Activated CD4-positive, alpha-beta T cell treated with anti-CD3 and anti-CD28 coated beads, Interleukin-2, amount 10 ng/mL, durations not matched to agents 7 days and 5 days (primary cell): ENCODE measurements at regions not wholly inside any gene's neighbourhood (a gene's known extent, or its start where the extent isn't known, plus 50 kb on each side); places are given as distances from the start of the nearest gene placed in this dataset.
"Not testable (repeated sequence)": the region's sequence is repeated elsewhere in the genome, so short reads cannot be mapped to it uniquely, and the experiment has no call there.

ENCODE experiments used
- CTCF ChIA-PET: fragments of 350-600 bp; sonication (Branson Sonifier 250); formaldehyde crosslinking; loops from one replicate; lab custom pipeline; 2021; ENCODE audit warnings: antibody characterized with exemption; lab: Charles Lee
- POLR2A ChIA-PET: fragments of 350-600 bp; sonication (Branson Sonifier 250); formaldehyde crosslinking; loops from one replicate; lab custom pipeline; 2021; ENCODE audit warnings: antibody characterized with exemption; lab: Charles Lee
- DNase-seq: peaks from one replicate; pipeline ENCODE4 v3.0.0-alpha.2; 2020
- H3K27ac Mint-ChIP-seq: one replicate; pipeline ENCODE4 v1.8.0; 2021; ENCODE audit warnings: mild to moderate bottlenecking, moderate library complexity, mixed read lengths
- H3K27me3 Mint-ChIP-seq: one replicate; pipeline ENCODE4 v1.8.0; 2021; ENCODE audit warnings: mixed read lengths
- H3K36me3 Mint-ChIP-seq: one replicate; pipeline ENCODE4 v1.8.0; 2021; ENCODE audit warnings: low read depth, mixed read lengths
- H3K4me1 Mint-ChIP-seq: one replicate; pipeline ENCODE4 v1.8.0; 2021; ENCODE audit warnings: mixed read lengths
- H3K4me3 Mint-ChIP-seq: one replicate; pipeline ENCODE4 v1.8.0; 2021; ENCODE audit warnings: mild to moderate bottlenecking, moderate library complexity, mixed read lengths
- H3K9me3 Mint-ChIP-seq: one replicate; pipeline ENCODE4 v1.8.0; 2021; ENCODE audit warnings: mixed read lengths

DNA sequence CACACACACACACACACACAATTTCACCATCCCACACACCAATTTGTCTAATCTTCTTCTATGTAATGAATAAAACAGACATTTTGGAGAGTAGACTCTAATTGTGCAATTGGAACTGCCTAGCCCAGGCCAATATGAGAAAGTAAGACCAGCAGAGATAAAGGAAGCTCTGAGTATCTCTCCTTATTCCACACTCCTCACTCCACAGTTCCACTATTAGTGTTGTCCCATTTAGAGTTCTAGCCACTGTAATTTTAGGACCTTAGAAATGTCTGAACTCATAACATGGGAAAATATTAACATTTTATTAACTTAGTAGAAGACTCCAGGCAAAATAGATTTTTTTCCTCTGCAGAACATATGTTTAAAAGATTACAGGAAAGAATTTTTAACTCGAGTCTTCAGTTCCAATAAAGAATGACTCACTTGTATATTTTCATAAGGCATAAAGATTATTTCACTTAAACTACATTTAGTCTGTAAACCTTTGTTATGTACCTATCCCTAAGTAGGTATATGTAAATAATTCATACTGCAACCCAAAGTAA is 297.6 kb upstream of the INTU start:
- ChIA-PET POLR2A (no interaction called here), CTCF (no interaction called here)
- Mint-ChIP-seq H3K27ac (no peak overlapping the region), H3K4me1 (no peaks in the 10 kb centered on the region), H3K4me3 (no peak overlapping the region), H3K9me3 (no peaks in the 10 kb centered on the region), H3K27me3 (no peaks in the 10 kb centered on the region), H3K36me3 (no peaks in the 10 kb centered on the region)
- DNase-seq, result no peak

DNA sequence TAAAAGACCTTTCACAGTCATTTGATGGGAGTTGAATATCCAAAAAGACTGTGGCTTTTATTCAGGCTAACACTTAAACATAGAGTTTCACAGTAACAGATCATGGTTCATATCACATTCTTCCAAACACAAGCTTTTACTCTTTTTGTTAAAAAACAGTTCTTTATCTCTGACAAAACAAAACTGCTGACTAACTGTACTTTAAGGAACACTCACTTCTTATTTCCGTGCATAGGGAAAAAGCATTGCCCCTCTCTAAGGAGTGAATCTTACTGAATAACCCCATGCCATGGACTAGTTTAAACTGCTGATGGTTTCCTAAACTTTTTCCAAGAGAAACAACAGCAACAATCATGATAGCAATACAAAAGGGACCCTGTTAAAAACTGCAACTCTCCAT is 297.0 kb upstream of the INTU start:
- no peaks in the 10 kb centered on the region for H3K9me3 Mint-ChIP-seq
- no peaks in the 10 kb centered on the region for H3K4me1 Mint-ChIP-seq
- no peaks in the 10 kb centered on the region for H3K27me3 Mint-ChIP-seq
- H3K27ac Mint-ChIP-seq, result no peak overlapping the region
- no peak overlapping the region for H3K4me3 Mint-ChIP-seq
- H3K36me3 Mint-ChIP-seq, result no peaks in the 10 kb centered on the region
- no peak for DNase-seq
- CTCF ChIA-PET, result no interaction called here
- POLR2A ChIA-PET, result no interaction called here

DNA sequence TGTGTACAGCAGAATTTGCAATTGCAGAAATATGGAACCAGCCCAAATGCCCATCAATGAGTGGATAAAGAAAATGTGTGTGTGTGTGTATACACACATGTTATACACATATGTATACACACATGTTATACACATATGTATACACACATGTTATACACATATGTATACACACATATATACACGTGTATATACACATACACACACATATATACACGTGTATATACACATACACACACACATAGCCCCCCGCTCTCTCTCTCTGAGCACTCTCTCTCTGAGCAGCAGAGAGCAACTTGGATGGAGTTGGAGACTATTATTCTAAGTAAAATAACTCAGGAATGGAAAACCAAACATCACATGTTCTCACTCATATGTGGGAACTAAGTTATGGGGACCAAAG is 289.6 kb upstream of the INTU start:
- CTCF ChIA-PET, H3K4me3 Mint-ChIP-seq, DNase-seq, POLR2A ChIA-PET, H3K9me3 Mint-ChIP-seq, H3K27ac Mint-ChIP-seq, H3K4me1 Mint-ChIP-seq, H3K36me3 Mint-ChIP-seq, H3K27me3 Mint-ChIP-seq: not testable (repeated sequence)

- no peaks in the 10 kb centered on the region for H3K4me1 Mint-ChIP-seq
- no peaks in the 10 kb centered on the region for H3K36me3 Mint-ChIP-seq
- H3K4me3 Mint-ChIP-seq, result no peak overlapping the region
- ChIA-PET CTCF (interaction anchor here (0.5 kb wide), 1 partner anchor 497 kb away, joined by 3 read pairs; no protein-coding TSS in a partner anchor), POLR2A (no interaction called here)
- no peak for DNase-seq
- H3K9me3 Mint-ChIP-seq, result peaks cover 2% of the 10 kb centered on the region
- H3K27ac Mint-ChIP-seq, result no peak overlapping the region
- H3K27me3 Mint-ChIP-seq, result no peaks in the 10 kb centered on the region
Observed at GRCh38 chr4:127344071-127344470, 288.7 kb upstream of the INTU start.

DNA sequence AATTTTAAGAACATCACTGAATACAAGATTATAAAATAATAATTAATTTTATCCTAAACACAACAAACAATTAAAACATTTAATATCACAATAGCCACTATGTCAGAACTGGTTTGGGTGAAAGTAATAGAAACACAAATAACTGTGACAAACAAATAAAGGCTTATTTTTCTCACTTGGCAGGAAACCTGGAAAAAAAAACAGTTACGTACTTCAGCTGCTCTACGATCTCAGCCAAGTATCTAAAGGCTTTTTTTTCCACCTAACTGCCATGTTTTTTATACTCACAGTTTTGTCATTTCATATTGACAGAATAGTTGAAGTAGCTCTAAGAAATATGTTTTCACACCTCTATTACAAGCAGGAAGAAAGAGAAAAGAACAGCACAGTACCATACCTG is 284.8 kb upstream of the INTU start:
- H3K4me3 Mint-ChIP-seq, result no peak overlapping the region
- no peak for DNase-seq
- no peak overlapping the region for H3K27ac Mint-ChIP-seq
- no peaks in the 10 kb centered on the region for H3K4me1 Mint-ChIP-seq
- H3K27me3 Mint-ChIP-seq, result no peaks in the 10 kb centered on the region
- H3K36me3 Mint-ChIP-seq, result no peaks in the 10 kb centered on the region
- CTCF ChIA-PET, result interaction anchor here (1.2 kb wide), 1 partner anchor 11 kb away, joined by 3 read pairs; no protein-coding TSS in a partner anchor
- peaks cover 4% of the 10 kb centered on the region for H3K9me3 Mint-ChIP-seq
- POLR2A ChIA-PET, result no interaction called here

- CTCF ChIA-PET, result no interaction called here
- Mint-ChIP-seq H3K27me3 (no peaks in the 10 kb centered on the region), H3K27ac (no peak overlapping the region), H3K36me3 (no peaks in the 10 kb centered on the region), H3K4me1 (no peaks in the 10 kb centered on the region), H3K4me3 (no peak overlapping the region), H3K9me3 (peaks cover 4% of the 10 kb centered on the region)
- POLR2A ChIA-PET, result no interaction called here
- no peak for DNase-seq
Observed at GRCh38 chr4:127352220-127353113, 280.3 kb upstream of the INTU start.

DNA sequence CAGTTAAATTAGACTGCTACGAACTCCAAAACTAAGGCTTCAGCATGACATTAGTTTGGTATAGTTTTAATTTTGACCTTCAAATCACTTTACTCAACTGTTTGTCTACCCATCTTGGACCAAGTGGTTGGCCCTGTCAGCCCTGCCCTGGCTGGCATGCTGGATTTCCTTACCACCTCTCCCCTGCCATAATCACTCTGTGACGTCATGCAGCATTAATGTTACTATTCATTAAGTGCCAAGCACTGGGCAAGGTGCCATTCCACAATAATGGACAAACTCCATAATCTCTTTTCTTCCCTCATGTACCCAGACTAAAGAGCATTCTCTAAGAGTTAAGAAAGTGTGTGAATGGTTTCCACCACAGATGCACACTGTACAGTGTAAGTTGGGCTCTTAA is 277.0 kb upstream of the INTU start:
- Mint-ChIP-seq H3K36me3 (no peaks in the 10 kb centered on the region), H3K27me3 (no peaks in the 10 kb centered on the region), H3K9me3 (no peaks in the 10 kb centered on the region), H3K27ac (no peak overlapping the region), H3K4me1 (no peaks in the 10 kb centered on the region), H3K4me3 (no peak overlapping the region)
- no peak for DNase-seq
- POLR2A ChIA-PET, result no interaction called here
- CTCF ChIA-PET, result no interaction called here

- Mint-ChIP-seq H3K9me3 (peaks cover 5% of the 10 kb centered on the region), H3K4me1 (no peaks in the 10 kb centered on the region), H3K36me3 (no peaks in the 10 kb centered on the region), H3K27me3 (no peaks in the 10 kb centered on the region), H3K4me3 (no peak overlapping the region), H3K27ac (no peak overlapping the region)
- ChIA-PET CTCF (interaction anchor here (1.4 kb wide), 1 partner anchor 10 kb away, joined by 3 read pairs; no protein-coding TSS in a partner anchor), POLR2A (no interaction called here)
- no peak for DNase-seq
Observed at GRCh38 chr4:127357765-127358164, 275.0 kb upstream of the INTU start.

- Mint-ChIP-seq H3K27me3 (no peaks in the 10 kb centered on the region), H3K4me3 (no peak overlapping the region), H3K9me3 (peaks cover 5% of the 10 kb centered on the region), H3K4me1 (no peaks in the 10 kb centered on the region), H3K27ac (no peak overlapping the region), H3K36me3 (no peaks in the 10 kb centered on the region)
- DNase-seq, result no peak
- CTCF ChIA-PET, result no interaction called here
- POLR2A ChIA-PET, result no interaction called here
Observed at GRCh38 chr4:127362686-127363085, 270.1 kb upstream of the INTU start.

DNA sequence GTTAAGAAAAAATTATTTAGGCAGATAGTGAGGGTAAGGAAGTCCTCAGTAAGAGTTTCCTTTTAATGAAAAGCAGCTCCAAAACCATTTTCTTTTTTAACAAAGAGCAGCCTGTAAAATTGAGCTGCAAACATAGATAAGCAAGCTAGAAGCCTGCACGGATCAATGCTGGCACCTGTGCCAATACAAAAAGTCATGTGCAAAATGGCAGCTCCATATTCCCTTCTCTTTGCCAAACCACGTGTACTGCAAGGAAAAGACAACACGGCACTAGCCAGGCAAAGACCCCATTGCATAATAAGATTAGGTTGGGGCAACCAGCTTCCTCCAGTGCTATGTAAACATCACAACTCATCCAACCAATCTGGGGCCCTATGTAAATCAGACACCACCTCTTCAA is 268.4 kb upstream of the INTU start:
- H3K4me3 Mint-ChIP-seq, result no peak overlapping the region
- H3K27me3 Mint-ChIP-seq, result no peaks in the 10 kb centered on the region
- no peaks in the 10 kb centered on the region for H3K4me1 Mint-ChIP-seq
- ChIA-PET CTCF (no interaction called here), POLR2A (no interaction called here)
- no peak for DNase-seq
- H3K9me3 Mint-ChIP-seq, result peaks cover 5% of the 10 kb centered on the region
- no peaks in the 10 kb centered on the region for H3K36me3 Mint-ChIP-seq
- no peak overlapping the region for H3K27ac Mint-ChIP-seq

GRCh38 chr4:127364911-127365310 is 267.8 kb upstream of the INTU start:
- no peak overlapping the region for H3K27ac Mint-ChIP-seq
- H3K9me3 Mint-ChIP-seq, result peaks cover 5% of the 10 kb centered on the region
- CTCF ChIA-PET, result no interaction called here

DNA sequence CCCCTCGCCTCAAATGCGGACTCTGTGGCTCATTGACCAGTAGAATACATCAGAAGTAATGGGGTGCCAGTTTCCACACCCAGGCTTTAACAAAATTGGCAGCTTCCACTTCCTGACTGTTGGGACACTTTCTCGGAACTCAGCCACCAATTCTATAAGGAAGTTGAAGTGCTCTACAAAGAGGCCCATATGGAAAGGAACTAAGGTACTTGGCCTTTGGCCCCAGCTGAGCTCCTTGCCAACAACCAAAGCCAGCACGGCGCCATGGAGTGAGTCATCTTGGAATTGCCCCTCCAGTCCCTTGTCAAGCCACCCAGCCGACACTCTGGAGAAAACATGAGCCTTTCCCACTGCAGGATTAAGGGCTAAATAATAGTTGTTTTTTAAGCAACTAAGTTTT is 262.2 kb upstream of the INTU start:
- H3K4me1 Mint-ChIP-seq, result no peaks in the 10 kb centered on the region
- H3K27me3 Mint-ChIP-seq, result no peaks in the 10 kb centered on the region
- ChIA-PET CTCF (no interaction called here), POLR2A (no interaction called here)
- no peak overlapping the region for H3K27ac Mint-ChIP-seq
- no peak overlapping the region for H3K4me3 Mint-ChIP-seq
- no peaks in the 10 kb centered on the region for H3K9me3 Mint-ChIP-seq
- no peak for DNase-seq
- no peaks in the 10 kb centered on the region for H3K36me3 Mint-ChIP-seq

More at GRCh38 chr4:127364911-127365310, 267.8 kb upstream of the INTU start:
- no peak for DNase-seq
- Mint-ChIP-seq H3K36me3 (no peaks in the 10 kb centered on the region), H3K4me3 (no peak overlapping the region), H3K4me1 (no peaks in the 10 kb centered on the region), H3K27me3 (no peaks in the 10 kb centered on the region)
- POLR2A ChIA-PET, result no interaction called here

DNA sequence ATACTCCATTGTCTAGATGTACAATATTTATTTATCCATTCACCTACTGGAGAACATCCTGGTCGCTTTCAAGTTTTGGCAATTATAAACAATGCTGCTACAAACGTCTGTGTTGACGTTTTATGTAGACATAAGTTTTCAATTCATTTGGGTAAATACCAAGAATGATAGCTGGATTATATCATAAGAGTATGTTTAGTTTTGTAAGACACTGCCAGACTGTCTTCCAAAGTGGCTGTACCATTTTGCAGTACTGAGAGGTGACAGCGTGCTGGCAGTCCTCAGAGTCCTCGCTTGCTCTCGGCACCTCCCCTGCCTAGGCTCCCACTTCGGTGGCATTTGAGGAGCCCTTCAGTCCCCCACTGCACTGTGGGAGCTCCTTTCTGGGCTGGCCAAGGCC is 253.3 kb upstream of the INTU start:
- POLR2A ChIA-PET, result no interaction called here
- DNase-seq, result no peak
- no peak overlapping the region for H3K27ac Mint-ChIP-seq
- H3K4me1 Mint-ChIP-seq, result no peaks in the 10 kb centered on the region
- no peak overlapping the region for H3K4me3 Mint-ChIP-seq
- H3K9me3 Mint-ChIP-seq, result peaks cover 3% of the 10 kb centered on the region
- no peaks in the 10 kb centered on the region for H3K27me3 Mint-ChIP-seq
- no peaks in the 10 kb centered on the region for H3K36me3 Mint-ChIP-seq
- CTCF ChIA-PET, result no interaction called here
